Head of caudate nucleus (tissue), 42 donors: ENCODE measurements at regions not wholly inside any gene's neighbourhood (a gene's known extent, or its start where the extent isn't known, plus 50 kb on each side); places are given as distances from the start of the nearest gene placed in this dataset.
"Not testable (repeated sequence)": the region's sequence is repeated elsewhere in the genome, so short reads cannot be mapped to it uniquely, and the experiment has no call there.

ENCODE experiments used
- DNase-seq, 42 donors: peaks; one replicate each; pipeline versions ENCODE4 v3.0.0 to v3.0.0-alpha.2; 2020 to 2021; ENCODE audit warnings: mixed read lengths in 7 of 42
- intact Hi-C: fragments of 100-400 bp; cut with DNase I; formaldehyde crosslinking; loops from one replicate; pipeline ENCODE4 v1.15.0; 2022

GRCh38 chr4:148922497-148922896, 480.3 kb upstream of the NR3C2 start:
- no peak for DNase-seq
- intact Hi-C loops = no loop called here

GRCh38 chr4:148914734-148915133, 472.5 kb upstream of the NR3C2 start:
- DNase-seq = peak in 35 of 42 donors; percentile 2 to 79 (median 31)
- intact Hi-C loops = no loop called here

- intact Hi-C loops = no loop called here
- peak in 2 of 42 donors; percentile 8 to 36 for DNase-seq
Measured at GRCh38 chr4:148914301-148914700, 472.1 kb upstream of the NR3C2 start.

DNA sequence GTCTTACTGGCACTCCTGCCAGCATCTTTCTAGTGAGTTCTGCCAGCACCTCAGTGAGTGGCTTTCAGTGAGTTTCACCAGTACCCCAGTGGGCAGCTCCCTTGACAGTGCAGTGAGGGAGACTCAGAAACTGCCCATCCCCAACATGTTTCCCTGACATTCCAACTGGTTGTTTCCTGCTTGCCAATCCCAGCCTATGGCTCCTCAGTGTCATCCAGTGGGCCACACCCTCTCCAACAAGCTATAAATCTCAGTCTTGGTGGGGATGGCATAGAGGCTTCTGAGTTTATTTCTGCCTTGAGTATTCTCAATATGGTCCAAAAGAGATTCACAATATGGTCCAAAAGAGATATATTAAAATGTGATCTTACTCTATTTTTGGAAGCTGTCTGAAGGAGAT, 461.2 kb upstream of the NR3C2 start:
- intact Hi-C loops = no loop called here

DNA sequence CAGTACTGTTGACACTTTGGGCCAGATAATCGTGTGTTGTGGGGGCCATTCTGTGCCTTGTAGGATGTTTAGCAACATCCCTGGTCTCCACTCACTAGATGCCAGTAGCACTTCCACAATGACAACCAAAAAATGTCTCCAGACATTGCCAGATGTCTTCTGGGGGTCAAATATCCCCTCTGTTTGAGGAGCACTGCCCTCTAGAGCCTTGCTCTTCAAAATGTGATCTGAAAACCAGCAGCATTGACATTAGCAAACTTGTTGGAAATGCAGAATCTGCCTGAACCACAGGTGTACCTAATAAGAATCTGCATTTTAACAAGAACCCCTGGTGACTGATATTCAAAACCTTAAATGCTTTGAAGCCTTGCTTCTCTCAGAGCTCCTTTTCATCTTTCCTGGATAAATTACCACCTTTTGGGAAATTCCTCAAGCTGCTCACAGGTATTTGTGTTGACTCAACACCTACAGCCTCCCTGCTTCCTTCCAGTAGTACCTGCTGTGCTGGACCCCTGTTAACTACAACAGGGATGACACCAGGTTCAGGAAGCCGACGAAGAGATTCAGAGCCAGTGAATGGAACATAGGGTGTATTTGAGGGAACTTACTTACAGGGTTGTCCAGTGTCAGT, 459.0 kb upstream of the NR3C2 start:
- intact Hi-C loops = no loop called here

More for the DNA sequence above, 461.2 kb upstream of the NR3C2 start:
- DNase-seq = no peak

GRCh38 chr4:148898139-148898538, 455.9 kb upstream of the NR3C2 start:
- DNase-seq, intact Hi-C loops: not testable (repeated sequence)

More for the DNA sequence above, 459.0 kb upstream of the NR3C2 start:
- no peak for DNase-seq

GRCh38 chr4:148893095-148893494, 450.9 kb upstream of the NR3C2 start:
- no peak for DNase-seq
- intact Hi-C loops = no loop called here

DNA sequence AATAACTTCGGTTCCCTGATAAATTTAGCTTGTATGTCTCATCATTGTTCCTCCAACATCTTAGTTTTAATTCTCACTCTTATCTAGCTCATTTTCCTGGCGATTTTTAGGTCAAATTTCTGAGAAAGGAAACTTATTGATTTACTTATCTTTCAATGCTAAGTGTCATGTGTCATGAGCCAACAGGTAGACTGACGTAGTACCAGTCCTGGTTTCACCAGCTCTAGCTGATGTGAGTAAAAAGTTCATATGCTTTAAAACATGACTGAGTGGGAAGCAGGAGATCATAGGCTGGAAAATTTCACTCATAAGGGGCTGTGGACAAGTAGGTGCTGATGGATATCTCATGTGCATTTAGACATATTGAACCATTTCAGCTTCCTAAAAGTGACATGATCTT, 441.7 kb upstream of the NR3C2 start:
- no peak for DNase-seq
- intact Hi-C loops = no loop called here

GRCh38 chr4:148883435-148883834, 441.2 kb upstream of the NR3C2 start:
- no peak for DNase-seq
- intact Hi-C loops = no loop called here

GRCh38 chr4:148881860-148882643, 439.8 kb upstream of the NR3C2 start:
- intact Hi-C loops = no loop called here
- no peak for DNase-seq

GRCh38 chr4:148874331-148874730, 432.1 kb upstream of the NR3C2 start:
- no peak for DNase-seq
- intact Hi-C loops = no loop called here

DNA sequence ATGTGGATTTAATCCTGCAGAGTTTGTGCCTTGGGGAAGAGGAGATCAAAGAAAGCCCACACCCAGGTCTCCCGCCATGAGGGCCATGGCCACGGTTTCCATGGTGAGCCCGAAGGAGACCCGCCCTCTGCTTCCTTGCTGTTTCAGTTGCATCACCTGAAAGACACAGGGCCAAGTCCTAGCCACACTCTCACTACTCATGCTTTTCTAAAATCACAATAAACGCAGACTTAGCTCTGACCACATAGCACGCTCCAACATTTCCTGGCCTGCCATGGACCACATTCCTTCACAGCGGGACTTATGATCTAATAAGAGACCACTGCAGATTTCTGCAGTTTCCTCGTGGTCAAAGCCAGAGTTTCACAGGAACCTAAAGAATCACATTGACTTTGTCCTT, 426.0 kb upstream of the NR3C2 start:
- intact Hi-C loops = no loop called here
- no peak for DNase-seq

DNA sequence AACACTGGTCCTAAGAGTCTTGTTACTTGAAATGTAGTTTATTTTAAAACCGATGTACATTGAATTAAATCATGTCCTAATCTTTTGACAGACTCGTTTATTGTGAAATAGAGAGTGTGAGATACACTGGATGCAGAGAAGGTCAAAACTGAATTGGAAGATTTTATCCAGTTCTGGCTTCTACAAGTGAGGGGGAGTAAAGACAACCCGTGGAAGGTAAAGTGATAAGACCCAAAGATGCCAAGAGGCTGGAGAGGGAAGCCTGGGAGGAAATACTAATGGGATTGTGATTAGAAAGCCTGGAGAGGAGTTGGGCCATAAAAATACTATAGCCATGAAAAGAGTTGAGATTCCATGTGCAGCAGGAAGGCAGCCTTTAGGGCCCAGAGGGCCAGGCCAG, 424.5 kb upstream of the NR3C2 start:
- DNase-seq = no peak
- intact Hi-C loops = no loop called here

- intact Hi-C loops = no loop called here
- DNase-seq = no peak
Measured at GRCh38 chr4:148857973-148858534, 415.8 kb upstream of the NR3C2 start.

DNA sequence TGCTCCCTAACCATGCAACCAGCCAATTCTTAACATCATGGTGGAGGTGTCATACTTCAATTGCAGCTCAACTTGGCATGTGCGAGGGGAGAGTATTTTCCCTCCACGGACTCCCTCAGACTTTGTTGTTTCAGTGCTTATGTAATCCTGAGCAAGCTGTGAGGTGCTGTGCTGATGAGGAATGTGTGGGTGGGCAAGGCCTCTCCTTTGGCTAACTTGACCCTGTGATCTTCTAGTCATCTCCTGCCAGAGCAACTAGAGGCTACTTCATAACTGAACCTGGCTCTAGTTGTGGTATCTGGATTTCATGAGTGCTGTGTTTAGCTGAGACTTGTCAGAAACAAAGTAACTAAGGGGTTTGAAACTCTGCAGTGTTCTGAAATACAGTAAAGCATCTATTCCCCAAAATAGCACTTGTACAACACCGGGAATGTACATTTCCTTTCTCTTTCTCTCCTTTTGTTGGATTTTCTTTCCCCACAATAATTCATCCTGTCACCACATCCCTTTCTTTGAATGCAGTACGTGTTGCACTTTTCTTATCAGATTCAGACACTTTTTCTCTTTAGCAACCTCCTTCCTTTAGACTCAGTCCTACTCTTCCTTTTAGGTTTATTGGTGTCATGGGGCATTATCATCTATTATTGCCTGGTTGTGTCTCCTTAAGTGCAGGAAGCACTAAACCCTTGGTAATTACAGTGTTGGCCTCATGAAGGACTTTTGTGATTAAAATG, 415.2 kb upstream of the NR3C2 start:
- DNase-seq = no peak
- intact Hi-C loops = no loop called here

GRCh38 chr4:148854203-148854602, 412.0 kb upstream of the NR3C2 start:
- intact Hi-C loops = no loop called here
- DNase-seq = no peak

DNA sequence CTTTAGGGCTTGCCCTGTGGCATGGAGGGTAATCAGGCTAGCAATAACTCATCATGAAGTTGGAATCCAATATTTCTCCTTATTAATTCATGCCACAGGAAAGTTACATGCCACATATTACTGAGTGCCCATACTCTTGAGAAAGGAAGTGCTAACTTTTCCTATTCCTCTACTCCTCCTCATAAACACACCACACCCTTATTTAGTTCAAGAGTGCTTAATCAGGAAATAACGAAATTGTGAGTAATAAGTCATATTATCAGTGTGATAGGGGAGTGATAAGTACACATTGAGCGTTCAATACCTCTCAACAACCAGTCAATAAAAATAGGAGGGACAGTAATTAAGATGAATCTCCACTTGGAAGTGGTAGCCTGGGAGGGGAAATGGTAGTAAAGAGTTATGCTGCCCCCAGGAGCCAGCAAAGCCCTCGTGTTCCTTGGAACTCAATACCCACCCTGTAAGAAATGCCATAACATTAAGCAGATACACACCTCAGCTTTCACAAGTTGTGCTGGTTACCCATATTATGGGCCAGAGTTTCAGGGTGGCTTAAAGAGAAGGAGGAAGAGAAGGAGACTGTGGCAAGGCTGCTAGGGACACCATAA, 410.0 kb upstream of the NR3C2 start:
- no peak for DNase-seq
- intact Hi-C loops = no loop called here

GRCh38 chr4:148850257-148850995, 408.2 kb upstream of the NR3C2 start:
- no peak for DNase-seq
- intact Hi-C loops = no loop called here

- no peak for DNase-seq
- intact Hi-C loops = no loop called here
Measured at GRCh38 chr4:148849581-148849980, 407.4 kb upstream of the NR3C2 start.
